T-cell (primary cell): ENCODE measurements at regions not wholly inside any gene's neighbourhood (a gene's known extent, or its start where the extent isn't known, plus 50 kb on each side); places are given as distances from the start of the nearest gene placed in this dataset.

Experiments
- ATAC-seq, 4 experiments: fragments of 200-7000 bp in 3 of 4; fragments of 150-1000 bp in 1 of 4; cut with Tn5 transposase; replicated peaks in 1 of 4; 1 replicate in 3 of 4; 2 replicates in 1 of 4; pipeline ENCODE4 v1.10.0; 2021; ENCODE audit warnings: moderate library complexity in 3 of 4, mild to moderate bottlenecking in 2 of 4, moderate number of reproducible peaks in 1 of 4
- CTCF ChIA-PET, 2 donors: fragments of 300-600 bp; sonication (Branson Sonifier 250); formaldehyde crosslinking; loops; one replicate each; lab custom pipeline; 2022; ENCODE audit warnings: antibody characterized with exemption in 2 of 2; lab: Charles Lee
- POLR2A ChIA-PET, 2 donors: fragments of 300-600 bp; sonication (Branson Sonifier 250); formaldehyde crosslinking; loops; one replicate each; lab custom pipeline; 2022; ENCODE audit warnings: antibody characterized with exemption in 2 of 2; lab: Charles Lee
- DNase-seq, 35 experiments: peaks; one replicate each; pipeline versions ENCODE4 v3.0.0 to v3.0.0-alpha.2; 2013 to 2023
- H3K27ac ChIP-seq: one replicate; pipeline ENCODE4 v1.5.1; 2013; ENCODE audit warnings: low read length
- H3K27me3 ChIP-seq, 2 experiments: replicated peaks in 1 of 2; 1 replicate in 1 of 2; 2 replicates in 1 of 2; pipeline versions ENCODE4 v1.6.1 to v1.7.0; 2013; ENCODE audit warnings: low read length in 1 of 2, mixed read lengths in 1 of 2; ENCODE audit not compliant: control insufficient read depth in 2 of 2, insufficient read depth in 2 of 2; ENCODE audit errors: extremely low read depth in 1 of 2
- H3K36me3 ChIP-seq, 2 donors: 1 replicate in 1 of 2; 2 replicates in 1 of 2; pipeline versions ENCODE4 v1.6.1 to v1.7.0; 2013; ENCODE audit warnings: low read length in 1 of 2; ENCODE audit not compliant: control insufficient read depth in 2 of 2, insufficient read depth in 1 of 2; ENCODE audit errors: extremely low read depth in 1 of 2
- H3K4me1 ChIP-seq, 2 experiments: 1 replicate in 1 of 2; 2 replicates in 1 of 2; pipeline versions ENCODE4 v1.6.1 to v1.7.0; 2013; ENCODE audit warnings: low read length in 2 of 2, mixed read lengths in 1 of 2; ENCODE audit not compliant: insufficient read depth in 2 of 2, control insufficient read depth in 1 of 2; ENCODE audit errors: extremely low read depth in 1 of 2
- H3K4me3 ChIP-seq, 2 donors: 1 replicate in 1 of 2; 2 replicates in 1 of 2; pipeline versions ENCODE4 v1.5.1 to v1.7.0; 2013; ENCODE audit warnings: mild to moderate bottlenecking in 2 of 2, low read length in 1 of 2, moderate library complexity in 1 of 2; ENCODE audit not compliant: control insufficient read depth in 1 of 2; ENCODE audit errors: extremely low read depth in 1 of 2
- H3K9me3 ChIP-seq: 2 replicates; pipeline ENCODE4 v1.7.0; 2013
- H3K27ac Mint-ChIP-seq, 2 donors: one replicate each; pipeline ENCODE4 v1.8.0; 2020 to 2021; ENCODE audit warnings: mild to moderate bottlenecking in 2 of 2, mixed read lengths in 2 of 2
- H3K27me3 Mint-ChIP-seq, 2 donors: one replicate each; pipeline ENCODE4 v1.8.0; 2021 to 2022; ENCODE audit warnings: mixed read lengths in 2 of 2
- H3K36me3 Mint-ChIP-seq: one replicate; pipeline ENCODE4 v1.8.0; 2021; ENCODE audit warnings: mixed read lengths
- H3K4me1 Mint-ChIP-seq, 3 donors: one replicate each; pipeline ENCODE4 v1.8.0; 2020 to 2022; ENCODE audit warnings: mixed read lengths in 3 of 3, mild to moderate bottlenecking in 1 of 3
- H3K4me3 Mint-ChIP-seq, 3 donors: one replicate each; pipeline ENCODE4 v1.8.0; 2020 to 2022; ENCODE audit warnings: mild to moderate bottlenecking in 3 of 3, mixed read lengths in 3 of 3, moderate library complexity in 3 of 3
- H3K9me3 Mint-ChIP-seq, 3 donors: one replicate each; pipeline ENCODE4 v1.8.0; 2020 to 2022; ENCODE audit warnings: mixed read lengths in 3 of 3
- WGBS: methylation state at CpG from one replicate; pipeline ENCODE4 v1.1.5; 2013; ENCODE audit warnings: missing lambda C conversion rate; ENCODE audit not compliant: insufficient coverage; 5-methylcytosine and 5-hydroxymethylcytosine counted together

DNA sequence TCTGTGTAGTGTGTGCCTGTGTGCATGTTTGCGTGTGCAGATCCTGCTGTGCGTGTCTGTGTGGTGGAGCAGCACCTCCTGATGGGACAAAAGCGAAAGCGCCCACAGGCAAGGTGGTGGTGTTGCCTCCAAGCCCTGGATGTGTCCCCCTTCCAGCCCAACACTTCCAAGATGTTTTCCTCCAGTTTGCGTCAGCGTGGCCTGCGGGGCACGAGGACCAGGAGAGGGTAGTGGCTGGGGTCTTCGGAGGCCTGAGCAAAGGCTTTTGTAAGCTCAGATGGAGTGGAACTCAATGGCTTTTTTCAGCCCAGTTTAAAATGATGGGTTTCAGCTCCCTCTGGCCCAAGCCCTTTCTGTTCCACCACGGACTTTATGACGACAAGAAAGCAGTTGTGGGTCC lies 209.5 kb downstream of the IRX2 start:
- no peak for ATAC-seq
- ChIA-PET POLR2A (no interaction called here), CTCF (no interaction called here)
- Mint-ChIP-seq H3K4me3 (no peak overlapping the region), H3K36me3 (no peaks in the 10 kb centered on the region), H3K9me3 (peaks cover 5 to 25% (median 10%) of the 10 kb centered on the region in 3 donors), H3K4me1 (no peaks in the 10 kb centered on the region), H3K27me3 (no peaks in the 10 kb centered on the region), H3K27ac (no peak overlapping the region)
- no peak overlapping the region for H3K27ac ChIP-seq
- no peaks in the 10 kb centered on the region for H3K4me1 ChIP-seq
- H3K9me3 ChIP-seq, result no peaks in the 10 kb centered on the region
- no peak overlapping the region for H3K4me3 ChIP-seq
- H3K36me3 ChIP-seq, result no peaks in the 10 kb centered on the region
- peaks cover 0 to 11% of the 10 kb centered on the region in 2 experiments for H3K27me3 ChIP-seq
- DNase-seq, result no peak
- 92% methylated on average over 8 of the region's 11 CpGs for WGBS

DNA sequence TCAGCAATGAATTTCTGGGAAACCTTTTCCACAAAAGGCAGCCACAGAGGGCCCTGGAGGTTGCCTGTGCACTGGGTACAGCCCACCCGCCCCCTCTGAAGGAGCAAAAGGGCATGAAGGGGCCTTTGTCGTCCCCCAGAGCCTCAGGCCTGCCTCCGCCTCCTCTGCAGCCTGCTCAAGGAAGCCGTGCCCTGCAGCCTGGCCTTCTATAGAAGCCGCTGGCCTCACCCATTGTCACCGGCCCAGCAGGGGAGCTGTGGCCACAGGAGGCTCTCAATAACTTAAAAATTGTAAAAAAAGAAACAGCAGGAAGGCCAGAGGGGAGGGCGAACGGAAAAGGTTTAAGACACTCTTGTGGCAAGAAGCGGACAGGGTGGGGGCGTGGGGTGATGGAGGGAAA lies 213.3 kb downstream of the IRX2 start:
- POLR2A ChIA-PET, result no interaction called here
- no peak for ATAC-seq
- no peaks in the 10 kb centered on the region for H3K4me1 Mint-ChIP-seq

DNA sequence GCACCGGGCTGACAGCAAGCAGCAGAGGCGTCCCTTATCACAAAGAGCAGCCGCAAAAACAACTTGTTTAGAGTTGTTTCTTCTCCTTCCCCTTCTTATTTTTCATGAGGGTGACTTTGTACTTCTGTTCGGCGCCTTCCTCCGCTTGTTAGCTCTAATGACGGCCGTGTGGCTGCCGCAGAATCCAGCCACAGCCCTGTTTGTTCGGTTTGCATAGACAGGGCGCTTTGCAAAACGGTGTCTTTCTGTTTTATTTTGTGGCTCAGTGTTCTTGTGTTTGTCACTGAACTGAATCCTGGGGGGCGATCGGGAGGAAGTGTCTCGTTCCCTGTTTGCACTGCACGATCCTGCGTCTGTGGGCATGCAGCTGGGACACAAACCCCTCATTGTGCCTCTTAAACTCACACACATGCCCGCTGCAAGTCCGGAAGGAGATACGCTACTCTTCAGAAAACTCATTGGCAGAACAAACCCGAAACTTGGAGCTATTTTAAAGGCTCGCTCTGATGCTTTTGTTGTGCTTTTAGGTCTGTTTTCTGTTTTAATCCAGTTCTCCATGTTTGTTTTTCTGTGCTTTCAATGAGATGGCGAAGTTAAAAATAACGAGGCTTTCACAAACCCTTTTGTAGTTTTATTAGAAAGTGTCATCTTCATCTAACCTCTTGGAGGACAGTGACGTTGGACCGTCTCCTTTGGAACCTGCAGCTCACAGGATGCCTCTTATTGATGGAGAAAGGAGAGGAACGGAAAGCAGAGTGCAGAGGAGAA lies 213.9 kb downstream of the IRX2 start:
- Mint-ChIP-seq H3K4me3 (no peak overlapping the region), H3K9me3 (peaks cover 7 to 32% (median 10%) of the 10 kb centered on the region in 3 donors), H3K27ac (no peak overlapping the region), H3K4me1 (no peaks in the 10 kb centered on the region), H3K27me3 (no peaks in the 10 kb centered on the region), H3K36me3 (no peaks in the 10 kb centered on the region)
- H3K4me3 ChIP-seq, result no peak overlapping the region
- POLR2A ChIA-PET, result no interaction called here
- no peak for ATAC-seq
- H3K4me1 ChIP-seq, result no peaks in the 10 kb centered on the region
- H3K9me3 ChIP-seq, result no peaks in the 10 kb centered on the region
- WGBS, result 52% methylated on average over 17 of the region's 27 CpGs
- no peaks in the 10 kb centered on the region for H3K36me3 ChIP-seq
- H3K27me3 ChIP-seq, result peaks cover 0 to 16% of the 10 kb centered on the region in 2 experiments
- no peak for DNase-seq
- H3K27ac ChIP-seq, result no peak overlapping the region
- CTCF ChIA-PET, result no interaction called here

More for the DNA sequence above, 213.3 kb downstream of the IRX2 start:
- Mint-ChIP-seq H3K36me3 (no peaks in the 10 kb centered on the region), H3K4me3 (no peak overlapping the region), H3K9me3 (peaks cover 5 to 29% (median 10%) of the 10 kb centered on the region in 3 donors), H3K27me3 (no peaks in the 10 kb centered on the region), H3K27ac (no peak overlapping the region)
- Histone ChIP-seq H3K4me3 (no peak overlapping the region), H3K4me1 (no peaks in the 10 kb centered on the region), H3K27ac (no peak overlapping the region), H3K9me3 (no peaks in the 10 kb centered on the region), H3K36me3 (no peaks in the 10 kb centered on the region), H3K27me3 (peaks cover 0 to 16% of the 10 kb centered on the region in 2 experiments)
- CTCF ChIA-PET, result no interaction called here
- no peak for DNase-seq
- 25% methylated on average over 8 of the region's 10 CpGs for WGBS

DNA sequence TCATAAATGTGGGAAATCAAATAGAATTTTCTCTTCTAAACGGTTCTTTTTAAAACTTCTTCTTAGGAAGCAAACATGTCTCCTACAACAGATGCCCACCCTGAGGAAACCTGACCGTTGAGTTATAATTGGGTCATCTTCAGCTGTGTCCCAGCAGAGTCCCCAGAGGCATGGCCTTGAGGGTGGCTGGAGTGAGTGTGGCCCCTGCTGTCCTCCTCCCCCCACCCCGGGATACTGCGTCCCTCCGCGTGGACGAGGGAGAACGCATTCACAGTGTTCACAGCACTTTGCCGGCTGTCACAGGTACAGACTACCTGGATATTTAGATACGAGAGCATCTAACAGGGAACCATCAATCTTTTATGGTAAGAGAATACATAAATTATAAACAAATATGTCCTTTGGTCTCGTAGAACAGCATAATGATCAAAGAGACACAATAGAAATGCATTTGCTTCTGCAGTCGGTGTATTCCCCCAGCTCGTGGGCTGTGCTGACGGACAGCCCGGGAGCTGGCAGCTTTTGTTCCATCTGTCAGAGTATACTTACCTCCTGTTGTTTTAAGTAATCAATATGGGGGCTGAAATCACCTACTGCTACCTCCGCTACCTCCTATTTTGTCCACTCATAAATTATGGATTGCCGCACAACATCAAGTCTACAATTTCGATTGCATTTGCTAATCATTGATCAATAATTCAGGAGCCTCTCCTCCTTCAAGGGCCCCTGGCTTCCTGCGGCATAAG lies 214.7 kb downstream of the IRX2 start:
- 60% methylated on average over 2 of the region's 19 CpGs for WGBS
- no peak overlapping the region for H3K27ac Mint-ChIP-seq

DNA sequence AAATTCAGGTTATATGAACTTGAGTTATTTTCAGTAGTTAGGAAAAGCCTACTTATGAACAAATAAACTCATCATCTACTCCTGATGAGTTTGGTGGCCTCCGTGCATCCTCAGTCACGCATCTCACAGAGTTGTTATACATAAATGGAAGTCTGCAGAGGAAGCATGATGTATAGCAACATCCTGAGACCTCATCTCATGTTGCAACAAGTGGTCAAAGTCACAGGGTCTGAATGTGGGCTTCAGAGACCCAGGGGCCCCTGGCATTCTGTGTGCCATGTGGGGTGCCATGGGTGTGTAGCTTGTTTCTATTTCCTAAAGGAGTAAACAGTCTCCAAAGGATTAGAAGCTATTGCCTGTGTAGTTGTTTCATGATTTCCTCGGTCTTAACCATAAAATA lies 216.5 kb downstream of the IRX2 start:
- H3K36me3 Mint-ChIP-seq, result no peaks in the 10 kb centered on the region
- no peak overlapping the region for H3K4me3 Mint-ChIP-seq
- CTCF ChIA-PET, result no interaction called here
- no peaks in the 10 kb centered on the region for H3K9me3 ChIP-seq
- no peak overlapping the region for H3K27ac ChIP-seq
- ATAC-seq (no peak), DNase-seq (no peak)
- H3K9me3 Mint-ChIP-seq, result peaks cover 4 to 20% (median 6%) of the 10 kb centered on the region in 3 donors
- no peak overlapping the region for H3K4me3 ChIP-seq
- no peaks in the 10 kb centered on the region for H3K27me3 Mint-ChIP-seq
- peaks cover 0 to 16% of the 10 kb centered on the region in 2 experiments for H3K27me3 ChIP-seq
- H3K4me1 ChIP-seq, result no peaks in the 10 kb centered on the region
- POLR2A ChIA-PET, result no interaction called here
- no peaks in the 10 kb centered on the region for H3K4me1 Mint-ChIP-seq
- no CpG with 5 or more reads among the region's 3 CpGs for WGBS
- H3K36me3 ChIP-seq, result no peaks in the 10 kb centered on the region
- H3K27ac Mint-ChIP-seq, result no peak overlapping the region

More for the DNA sequence above, 214.7 kb downstream of the IRX2 start:
- Mint-ChIP-seq H3K4me3 (no peak overlapping the region), H3K27me3 (no peaks in the 10 kb centered on the region), H3K36me3 (no peaks in the 10 kb centered on the region), H3K4me1 (no peaks in the 10 kb centered on the region), H3K9me3 (peaks cover 7 to 31% (median 10%) of the 10 kb centered on the region in 3 donors)
- no peaks in the 10 kb centered on the region for H3K9me3 ChIP-seq
- H3K4me1 ChIP-seq, result no peaks in the 10 kb centered on the region
- ChIA-PET POLR2A (no interaction called here), CTCF (no interaction called here)
- no peak overlapping the region for H3K4me3 ChIP-seq
- no peak overlapping the region for H3K27ac ChIP-seq
- no peak for ATAC-seq
- H3K36me3 ChIP-seq, result no peaks in the 10 kb centered on the region
- no peak for DNase-seq
- peaks cover 0 to 16% of the 10 kb centered on the region in 2 experiments for H3K27me3 ChIP-seq

DNA sequence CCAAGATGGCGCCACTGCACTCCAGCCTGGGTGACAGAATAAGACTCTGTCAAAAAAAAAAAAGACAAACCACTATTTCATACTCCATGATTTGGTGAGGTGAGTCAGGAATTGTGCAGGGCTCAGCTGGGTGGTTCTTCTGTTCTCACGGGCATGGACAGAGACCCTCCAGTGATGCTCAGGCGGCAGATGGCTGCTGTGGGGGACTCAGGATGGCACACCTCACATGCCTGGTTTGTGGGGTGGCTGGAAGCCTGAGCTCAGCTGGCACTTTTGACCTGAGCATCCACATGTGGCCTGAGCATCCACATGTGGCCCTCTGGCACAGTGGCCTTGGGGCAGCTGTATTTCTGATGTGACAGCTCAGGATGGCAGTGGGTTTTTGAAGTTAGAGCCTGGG lies 217.2 kb downstream of the IRX2 start:
- Mint-ChIP-seq H3K4me1 (no peaks in the 10 kb centered on the region), H3K4me3 (no peak overlapping the region), H3K9me3 (peaks cover 0 to 12% (median 2%) of the 10 kb centered on the region in 3 donors), H3K27me3 (no peaks in the 10 kb centered on the region), H3K36me3 (no peaks in the 10 kb centered on the region), H3K27ac (no peak overlapping the region)
- H3K4me3 ChIP-seq, result no peak overlapping the region
- no peaks in the 10 kb centered on the region for H3K36me3 ChIP-seq
- H3K27me3 ChIP-seq, result peaks cover 0 to 16% of the 10 kb centered on the region in 2 experiments
- no peaks in the 10 kb centered on the region for H3K4me1 ChIP-seq
- DNase-seq (no peak), ATAC-seq (no peak)
- ChIA-PET POLR2A (no interaction called here), CTCF (no interaction called here)
- H3K9me3 ChIP-seq, result no peaks in the 10 kb centered on the region
- whole genome bisulfite sequencing, result 75% methylated on average over 2 of the region's 3 CpGs
- no peak overlapping the region for H3K27ac ChIP-seq
